ENCODE measurements at regions not wholly inside any gene's neighbourhood (a gene's known extent, or its start where the extent isn't known, plus 50 kb on each side); places are given as distances from the start of the nearest gene placed in this dataset.

DNA sequence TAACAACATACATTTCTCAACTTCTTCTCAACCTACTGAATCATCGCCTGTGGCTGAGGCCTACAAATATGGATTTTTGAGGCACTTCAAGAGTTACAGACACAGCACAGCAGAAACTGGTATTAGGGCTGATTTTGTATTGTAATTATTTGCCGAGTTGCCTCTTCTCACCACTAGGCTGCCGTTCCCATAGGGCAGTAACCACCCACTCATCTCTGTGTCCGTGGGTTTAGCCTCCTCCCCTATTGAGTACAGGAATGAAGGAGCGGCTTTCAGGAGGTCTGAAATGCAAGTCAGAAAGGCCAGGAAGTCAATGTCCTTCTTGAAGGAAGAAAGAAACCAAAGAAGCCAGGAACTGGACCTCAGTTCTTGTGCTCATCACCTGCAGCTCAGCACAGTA lies 220.8 kb downstream of the MTHFS start:
- Histone ChIP-seq H3K79me2 (ENCODE audit: control insufficient read depth, insufficient read depth, low read length) (no peaks in the 10 kb centered on the region), H3K4me3 (replicated peaks in 1 of 3; ENCODE audit: insufficient read depth in 1 of 3, low read depth in 1 of 3, low read length in 3 of 3) (no peak overlapping the region), H3K27ac (ENCODE audit: insufficient read depth, low read depth, low read length) (no peak overlapping the region), H3K9me3 (replicated peaks; ENCODE audit: control insufficient read depth, insufficient read depth, low read length) (no peaks in the 10 kb centered on the region), H2AFZ (ENCODE audit: low read depth, low read length) (no peak overlapping the region), H4K20me1 (replicated peaks; ENCODE audit: control insufficient read depth, extremely low read depth, insufficient read depth, low read length) (no peaks in the 10 kb centered on the region), H3K4me1 (ENCODE audit: control insufficient read depth, extremely low read depth, insufficient read depth, low read length) (peaks cover 11% of the 10 kb centered on the region), H3K4me2 (ENCODE audit: insufficient read depth, low read length) (no peak overlapping the region), H3K9ac (replicated peaks; ENCODE audit: extremely low read depth, insufficient read depth, low read length) (no peak overlapping the region), H3K36me3 (ENCODE audit: control insufficient read depth in 2 of 2, extremely low read depth in 1 of 2, insufficient read depth in 2 of 2, low read length in 2 of 2) (no peaks in the 10 kb centered on the region), H3K27me3 (ENCODE audit: control insufficient read depth in 2 of 2, insufficient read depth in 2 of 2, low read length in 2 of 2) (peaks cover 0 to 3% of the 10 kb centered on the region in 2 experiments), H3K9me1 (replicated peaks; ENCODE audit: control insufficient read depth, extremely low read depth, insufficient read depth, low read length) (no peaks in the 10 kb centered on the region)
- FAIRE-seq (no peak), DNase-seq (ENCODE audit: low read depth, low spot score) (no peak)
- POLR2A ChIA-PET: no interaction called here
- dilution Hi-C loops (cut with MboI; ENCODE audit: extremely low pct_ligation_motif_present, low sequenced_read_pairs) (no loop called here), intact Hi-C loops (cut with micrococcal nuclease) (no loop called here)
- no peak for TF ChIP-seq EZH2 (IDR thresholded peaks at IDR 0.05; ENCODE audit: borderline replicate concordance, low read depth, low read length, severe bottlenecking)
- TF ChIP-seq, protein P1, sequence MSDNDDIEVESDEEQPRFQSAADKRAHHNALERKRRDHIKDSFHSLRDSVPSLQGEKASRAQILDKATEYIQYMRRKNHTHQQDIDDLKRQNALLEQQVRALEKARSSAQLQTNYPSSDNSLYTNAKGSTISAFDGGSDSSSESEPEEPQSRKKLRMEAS (IDR thresholded peaks at IDR 0.05; ENCODE audit: insufficient read depth, insufficient read length): no peak
- no peak for TF ChIP-seq MYC (IDR thresholded peaks at IDR 0.05; ENCODE audit: low read depth, low read length)
- no peak for TF ChIP-seq JUN (IDR thresholded peaks at IDR 0.05; ENCODE audit: borderline replicate concordance, insufficient read depth, insufficient read length, low read depth)
- no peak for TF ChIP-seq GATA2 (IDR thresholded peaks at IDR 0.05; ENCODE audit: insufficient read depth, insufficient read length, low read depth, low read length)
- TF ChIP-seq FOS (IDR thresholded peaks at IDR 0.05; ENCODE audit: borderline replicate concordance, insufficient read depth, low read length): no peak
- no TSS peak for BruUV-seq (replicated peaks)
- CTCF ChIA-PET: interaction anchor here (1.3 kb wide), 1 partner anchor 47 kb away, joined by 3 read pairs; no protein-coding TSS in a partner anchor

DNA sequence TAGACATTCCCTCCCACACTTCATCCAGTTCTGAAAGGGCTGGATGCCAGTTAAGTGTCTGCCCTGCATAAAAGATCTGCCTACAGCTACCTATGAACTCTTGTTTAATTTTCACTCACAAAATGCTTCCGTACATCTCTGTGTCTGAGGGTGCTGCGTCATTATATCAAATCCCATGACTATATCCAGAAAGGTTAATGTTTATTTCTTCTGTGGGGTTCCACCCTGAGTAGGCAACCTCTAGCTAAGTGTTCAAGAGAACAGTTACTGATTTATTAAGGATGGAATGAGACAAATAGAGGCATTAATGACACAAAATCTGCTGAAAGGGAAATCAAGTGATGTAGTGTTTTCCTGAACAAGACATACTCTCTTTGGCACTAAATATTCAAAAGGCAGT lies 220.2 kb downstream of the MTHFS start:
- H3K79me2 ChIP-seq (ENCODE audit: control insufficient read depth, insufficient read depth, low read length): no peaks in the 10 kb centered on the region
- BruUV-seq (replicated peaks): no TSS peak
- H3K4me2 ChIP-seq (ENCODE audit: insufficient read depth, low read length): no peak overlapping the region
- CTCF ChIA-PET: interaction anchor here (1.3 to 1.4 kb wide), 3 partner anchors 36 to 337 kb away, joined by 3 to 4 read pairs (median 3); no protein-coding TSS in a partner anchor
- H3K9me3 ChIP-seq (replicated peaks; ENCODE audit: control insufficient read depth, insufficient read depth, low read length): no peaks in the 10 kb centered on the region
- no peak for FAIRE-seq
- intact Hi-C loops (cut with micrococcal nuclease) (no loop called here), dilution Hi-C loops (cut with MboI; ENCODE audit: extremely low pct_ligation_motif_present, low sequenced_read_pairs) (no loop called here)
- H4K20me1 ChIP-seq (replicated peaks; ENCODE audit: control insufficient read depth, extremely low read depth, insufficient read depth, low read length): no peaks in the 10 kb centered on the region
- H2AFZ ChIP-seq (ENCODE audit: low read depth, low read length): no peak overlapping the region
- H3K36me3 ChIP-seq (ENCODE audit: control insufficient read depth in 2 of 2, extremely low read depth in 1 of 2, insufficient read depth in 2 of 2, low read length in 2 of 2): no peaks in the 10 kb centered on the region
- peaks cover 0 to 3% of the 10 kb centered on the region in 2 experiments for H3K27me3 ChIP-seq (ENCODE audit: control insufficient read depth in 2 of 2, insufficient read depth in 2 of 2, low read length in 2 of 2)
- no peak overlapping the region for H3K27ac ChIP-seq (ENCODE audit: insufficient read depth, low read depth, low read length)
- DNase-seq (ENCODE audit: low read depth, low spot score): no peak
- no peak overlapping the region for H3K4me3 ChIP-seq (replicated peaks in 1 of 3; ENCODE audit: insufficient read depth in 1 of 3, low read depth in 1 of 3, low read length in 3 of 3)
- no peak for TF ChIP-seq FOS (IDR thresholded peaks at IDR 0.05; ENCODE audit: borderline replicate concordance, insufficient read depth, low read length)
- TF ChIP-seq POLR2AphosphoS5 (IDR thresholded peaks at IDR 0.05; ENCODE audit: insufficient read depth, low read depth, low read length): no peak
- TF ChIP-seq, protein P1 (IDR thresholded peaks at IDR 0.05; ENCODE audit: insufficient read depth, insufficient read length): no peak
- TF ChIP-seq MYC (IDR thresholded peaks at IDR 0.05; ENCODE audit: low read depth, low read length): no peak
- no peak for TF ChIP-seq POLR2A (IDR thresholded peaks at IDR 0.05; ENCODE audit: low read depth, low read length)
- POLR2A ChIA-PET: no interaction called here
- H3K9me1 ChIP-seq (replicated peaks; ENCODE audit: control insufficient read depth, extremely low read depth, insufficient read depth, low read length): no peaks in the 10 kb centered on the region
- H3K9ac ChIP-seq (replicated peaks; ENCODE audit: extremely low read depth, insufficient read depth, low read length): no peak overlapping the region
- H3K4me1 ChIP-seq (ENCODE audit: control insufficient read depth, extremely low read depth, insufficient read depth, low read length): peaks cover 16% of the 10 kb centered on the region

Data from endothelial cell of umbilical vein (primary cell).